GM12865 (cell line): ENCODE measurements at regions not wholly inside any gene's neighbourhood (a gene's known extent, or its start where the extent isn't known, plus 50 kb on each side); places are given as distances from the start of the nearest gene placed in this dataset.

Experiments used
- DNase-seq: peaks from one replicate; pipeline ENCODE4 v3.0.0; 2010; ENCODE audit warnings: low read depth
- H3K4me3 ChIP-seq: 2 replicates; pipeline ENCODE4 v1.5.1; 2011; ENCODE audit warnings: mild to moderate bottlenecking, low read depth, low read length, control low read depth
- CTCF ChIP-seq: IDR thresholded peaks from 2 replicates; pipeline ENCODE4 v1.5.1; 2011; ENCODE audit warnings: low read length, control low read depth, low read depth, inconsistent platforms; ENCODE audit not compliant: insufficient read depth; ENCODE audit errors: missing control alignments

DNA sequence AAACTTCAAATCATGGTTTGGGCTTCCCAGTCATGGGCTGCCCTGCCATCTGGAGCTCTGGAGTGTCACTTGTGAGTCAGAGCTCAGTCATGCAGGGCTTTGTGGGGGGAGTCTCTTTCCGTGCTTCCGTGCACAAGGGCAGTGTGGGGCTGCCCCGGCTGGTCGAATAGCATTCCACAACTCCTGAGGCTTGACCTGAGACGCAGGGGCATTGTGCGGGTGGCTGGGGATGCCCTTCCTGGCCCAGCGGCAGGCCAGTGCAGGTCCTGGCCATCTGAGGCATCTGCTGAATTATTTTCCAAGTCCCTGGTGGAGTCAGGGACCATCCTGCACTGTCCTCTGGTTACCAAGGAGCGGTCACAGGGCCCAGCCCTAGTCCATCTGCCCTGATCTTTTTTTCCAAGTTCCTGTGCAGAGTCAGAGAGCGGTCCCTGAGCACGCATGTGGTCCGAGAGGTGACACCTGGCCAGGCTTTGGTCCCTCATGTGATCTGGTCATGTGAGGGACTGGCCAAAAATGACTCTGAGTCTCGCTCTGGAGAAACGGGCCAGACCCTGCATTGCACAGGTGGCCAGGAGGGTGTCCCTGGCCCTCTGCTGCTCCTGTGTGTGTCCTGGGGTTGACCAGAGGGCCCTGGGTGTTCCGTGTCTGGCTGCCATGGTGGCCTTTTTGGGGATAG, 167.0 kb upstream of the ALG10B start:
- no peak overlapping the region for H3K4me3 ChIP-seq
- TF ChIP-seq CTCF = no peak

GRCh38 chr12:38151991-38152700, 164.4 kb upstream of the ALG10B start:
- no peak for DNase-seq
- TF ChIP-seq CTCF = no peak
- no peak overlapping the region for H3K4me3 ChIP-seq

More for the DNA sequence above, 167.0 kb upstream of the ALG10B start:
- DNase-seq = no peak

DNA sequence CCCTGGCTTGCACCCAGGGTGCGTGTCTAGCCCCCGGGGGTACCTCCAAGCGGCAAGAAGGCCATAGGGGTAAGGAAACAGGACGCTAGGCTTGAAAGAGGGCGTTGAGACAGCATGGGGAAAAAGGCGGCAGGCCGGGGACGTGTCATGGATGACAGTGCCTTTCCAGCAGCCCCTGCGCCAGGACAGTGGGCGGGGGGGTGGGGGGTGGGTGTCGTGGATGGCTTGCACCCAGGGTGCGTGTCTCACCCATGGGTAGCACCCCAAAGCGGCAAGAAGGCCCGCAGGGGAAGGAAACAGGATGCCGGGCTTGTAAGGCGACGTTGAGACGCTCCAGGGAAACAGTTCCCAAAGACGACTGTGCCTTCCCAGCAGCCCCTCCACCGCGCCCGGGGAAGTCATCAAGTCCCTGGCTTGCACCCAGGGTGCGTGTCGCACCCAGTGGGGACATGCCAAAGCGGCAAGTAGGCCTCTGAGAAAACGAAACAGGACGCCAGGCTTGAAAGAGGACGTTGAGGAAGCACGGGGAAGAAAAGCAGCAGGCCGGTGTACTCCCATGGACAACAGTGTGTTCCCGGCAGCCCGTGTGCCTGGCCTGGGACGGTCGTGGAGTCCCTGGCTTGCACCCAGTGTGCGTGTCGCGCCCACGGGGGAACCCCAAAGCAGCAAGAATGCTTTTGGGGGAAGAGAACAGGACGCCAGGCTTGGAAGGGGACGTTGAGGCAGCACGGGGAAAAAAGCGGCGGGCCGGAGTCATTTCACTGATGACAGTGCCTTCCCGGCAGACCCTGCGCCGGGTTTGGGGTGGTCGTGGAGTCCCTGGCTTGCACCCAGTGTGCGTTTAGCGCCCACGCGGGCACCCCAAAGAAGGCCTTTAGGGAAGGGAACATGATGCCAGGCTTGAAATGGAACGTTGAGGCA, 163.5 kb upstream of the ALG10B start:
- no peak for TF ChIP-seq CTCF
- H3K4me3 ChIP-seq = no peak overlapping the region
- DNase-seq = no peak

DNA sequence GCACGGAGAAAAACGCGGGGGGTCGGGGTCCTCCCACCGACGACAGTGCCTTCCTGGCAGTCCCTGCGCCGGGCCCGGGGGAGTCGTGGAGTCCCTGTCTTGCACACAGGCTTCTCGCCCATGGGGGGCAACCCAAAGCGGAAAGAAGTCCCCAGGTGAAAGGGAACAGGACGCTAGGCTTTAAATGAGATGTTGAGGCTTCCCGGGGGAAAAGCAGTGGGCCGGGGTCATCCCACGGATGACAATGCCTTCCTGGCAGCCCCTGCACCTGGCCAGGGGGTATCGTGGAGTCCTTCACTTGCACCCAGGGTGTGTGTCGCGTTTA, 162.9 kb upstream of the ALG10B start:
- DNase-seq = no peak
- no peak for TF ChIP-seq CTCF
- no peak overlapping the region for H3K4me3 ChIP-seq

- TF ChIP-seq CTCF = no peak
- H3K4me3 ChIP-seq = no peak overlapping the region
- no peak for DNase-seq
Measured at GRCh38 chr12:38154096-38155019, 162.2 kb upstream of the ALG10B start.

DNA sequence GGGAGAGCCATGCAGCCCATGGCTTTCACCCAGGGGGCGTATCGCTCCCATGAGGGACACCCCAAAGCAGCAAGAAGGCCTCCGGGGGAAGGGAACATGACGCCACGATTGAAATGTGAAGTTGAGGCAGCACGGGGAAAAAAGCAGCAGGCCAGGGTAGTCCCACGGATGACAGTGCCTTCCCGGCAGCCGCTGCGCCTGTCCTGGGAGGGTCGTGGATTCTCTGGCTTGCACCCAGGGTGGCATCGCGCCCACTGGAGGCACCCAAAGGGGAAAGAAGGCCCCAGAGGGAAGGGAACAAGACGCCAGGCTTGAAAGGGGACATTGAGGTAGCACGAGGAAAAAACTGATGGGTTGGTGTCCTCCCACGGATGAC, 161.6 kb upstream of the ALG10B start:
- H3K4me3 ChIP-seq = no peak overlapping the region
- no peak for TF ChIP-seq CTCF
- no peak for DNase-seq
